Breast epithelium (tissue), 3 donors: ENCODE measurements at regions not wholly inside any gene's neighbourhood (a gene's known extent, or its start where the extent isn't known, plus 50 kb on each side); places are given as distances from the start of the nearest gene placed in this dataset.

Experiments used
- POLR2A ChIP-seq: fragments of 450-650 bp; IDR thresholded peaks from one replicate; pipeline ENCODE4 v1.6.1; 2016; ENCODE audit warnings: antibody characterized with exemption, mild to moderate bottlenecking, moderate library complexity
- TF ChIP-seq, protein P1 (sequence below), 3 donors: fragments of 450-650 bp; IDR thresholded peaks; one replicate each; pipeline ENCODE4 v1.5.1; 2016 to 2017; ENCODE audit warnings: antibody characterized with exemption in 3 of 3, mild to moderate bottlenecking in 3 of 3, moderate library complexity in 3 of 3

DNA sequence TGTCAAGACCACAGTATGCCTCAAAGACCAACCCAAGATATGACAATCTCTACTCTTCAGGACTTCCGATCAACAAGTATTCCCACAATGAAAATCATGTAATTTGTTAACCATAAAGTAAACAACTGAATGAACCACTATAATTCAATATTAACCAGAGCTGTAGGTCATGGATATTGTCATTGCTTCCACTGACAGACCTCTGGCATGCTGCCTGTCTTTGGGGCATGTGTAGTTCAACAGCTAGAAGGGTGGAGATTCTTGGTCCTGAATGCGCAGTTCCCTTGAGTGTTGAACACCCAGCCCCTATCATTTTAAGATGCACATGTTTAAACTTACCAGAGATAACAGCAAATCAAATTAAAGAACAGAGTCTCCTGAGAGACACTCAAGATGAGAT is 283.0 kb downstream of the CEMIP2 start:
- TF ChIP-seq, protein P1, sequence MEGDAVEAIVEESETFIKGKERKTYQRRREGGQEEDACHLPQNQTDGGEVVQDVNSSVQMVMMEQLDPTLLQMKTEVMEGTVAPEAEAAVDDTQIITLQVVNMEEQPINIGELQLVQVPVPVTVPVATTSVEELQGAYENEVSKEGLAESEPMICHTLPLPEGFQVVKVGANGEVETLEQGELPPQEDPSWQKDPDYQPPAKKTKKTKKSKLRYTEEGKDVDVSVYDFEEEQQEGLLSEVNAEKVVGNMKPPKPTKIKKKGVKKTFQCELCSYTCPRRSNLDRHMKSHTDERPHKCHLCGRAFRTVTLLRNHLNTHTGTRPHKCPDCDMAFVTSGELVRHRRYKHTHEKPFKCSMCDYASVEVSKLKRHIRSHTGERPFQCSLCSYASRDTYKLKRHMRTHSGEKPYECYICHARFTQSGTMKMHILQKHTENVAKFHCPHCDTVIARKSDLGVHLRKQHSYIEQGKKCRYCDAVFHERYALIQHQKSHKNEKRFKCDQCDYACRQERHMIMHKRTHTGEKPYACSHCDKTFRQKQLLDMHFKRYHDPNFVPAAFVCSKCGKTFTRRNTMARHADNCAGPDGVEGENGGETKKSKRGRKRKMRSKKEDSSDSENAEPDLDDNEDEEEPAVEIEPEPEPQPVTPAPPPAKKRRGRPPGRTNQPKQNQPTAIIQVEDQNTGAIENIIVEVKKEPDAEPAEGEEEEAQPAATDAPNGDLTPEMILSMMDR (IDR thresholded peaks at IDR 0.05) = no peak
- TF ChIP-seq POLR2A = no peak
